Breast epithelium (tissue), 3 donors: ENCODE measurements at regions not wholly inside any gene's neighbourhood (a gene's known extent, or its start where the extent isn't known, plus 50 kb on each side); places are given as distances from the start of the nearest gene placed in this dataset.

Experiments
- POLR2A ChIP-seq: fragments of 450-650 bp; IDR thresholded peaks from one replicate; pipeline ENCODE4 v1.6.1; 2016; ENCODE audit warnings: antibody characterized with exemption, mild to moderate bottlenecking, moderate library complexity
- POLR2AphosphoS5 ChIP-seq, 3 donors: sonication (generic); formaldehyde crosslinking; IDR thresholded peaks; one replicate each; pipeline ENCODE4 v1.6.1; 2017; ENCODE audit warnings: antibody characterized with exemption in 3 of 3
- TF ChIP-seq, protein P1 (sequence below), 3 donors: fragments of 450-650 bp; IDR thresholded peaks; one replicate each; pipeline ENCODE4 v1.5.1; 2016 to 2017; ENCODE audit warnings: antibody characterized with exemption in 3 of 3, mild to moderate bottlenecking in 3 of 3, moderate library complexity in 3 of 3

DNA sequence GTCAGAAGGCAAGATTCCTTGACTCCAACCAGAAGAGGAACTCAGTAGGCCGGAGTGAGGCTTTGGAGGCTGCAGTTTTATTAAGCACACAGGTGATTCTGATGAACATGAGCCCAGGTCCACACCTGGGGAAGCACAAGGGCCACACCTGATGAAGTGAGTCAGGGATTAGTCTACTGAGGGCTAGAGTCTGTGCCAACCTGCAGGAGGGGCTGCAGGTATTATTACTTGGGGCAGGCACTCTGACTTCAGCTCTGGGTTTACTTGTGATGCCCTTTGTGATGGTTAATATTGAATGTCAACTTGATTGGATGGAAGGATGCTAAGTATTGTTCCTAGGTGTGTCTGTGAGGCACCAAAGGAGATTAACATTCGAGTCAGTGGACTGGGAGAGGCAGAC, 75.2 kb upstream of the ZCCHC2 start:
- TF ChIP-seq POLR2A: no peak
- TF ChIP-seq POLR2AphosphoS5 (IDR thresholded peaks at IDR 0.05): no peak
- TF ChIP-seq, protein P1, sequence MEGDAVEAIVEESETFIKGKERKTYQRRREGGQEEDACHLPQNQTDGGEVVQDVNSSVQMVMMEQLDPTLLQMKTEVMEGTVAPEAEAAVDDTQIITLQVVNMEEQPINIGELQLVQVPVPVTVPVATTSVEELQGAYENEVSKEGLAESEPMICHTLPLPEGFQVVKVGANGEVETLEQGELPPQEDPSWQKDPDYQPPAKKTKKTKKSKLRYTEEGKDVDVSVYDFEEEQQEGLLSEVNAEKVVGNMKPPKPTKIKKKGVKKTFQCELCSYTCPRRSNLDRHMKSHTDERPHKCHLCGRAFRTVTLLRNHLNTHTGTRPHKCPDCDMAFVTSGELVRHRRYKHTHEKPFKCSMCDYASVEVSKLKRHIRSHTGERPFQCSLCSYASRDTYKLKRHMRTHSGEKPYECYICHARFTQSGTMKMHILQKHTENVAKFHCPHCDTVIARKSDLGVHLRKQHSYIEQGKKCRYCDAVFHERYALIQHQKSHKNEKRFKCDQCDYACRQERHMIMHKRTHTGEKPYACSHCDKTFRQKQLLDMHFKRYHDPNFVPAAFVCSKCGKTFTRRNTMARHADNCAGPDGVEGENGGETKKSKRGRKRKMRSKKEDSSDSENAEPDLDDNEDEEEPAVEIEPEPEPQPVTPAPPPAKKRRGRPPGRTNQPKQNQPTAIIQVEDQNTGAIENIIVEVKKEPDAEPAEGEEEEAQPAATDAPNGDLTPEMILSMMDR (IDR thresholded peaks at IDR 0.05): no peak
